ENCODE measurements at regions not wholly inside any gene's neighbourhood (a gene's known extent, or its start where the extent isn't known, plus 50 kb on each side); places are given as distances from the start of the nearest gene placed in this dataset.

GRCh38 chr3:117400303-117400702 is 690.7 kb downstream of the TUSC7 start:
- no peak for DNase-seq (ENCODE audit: low spot score)

- DNase-seq (ENCODE audit: low spot score): no peak
Measured at GRCh38 chr3:117404141-117404540, 694.6 kb downstream of the TUSC7 start.

GRCh38 chr3:117404730-117405129 is 695.2 kb downstream of the TUSC7 start:
- no peak for DNase-seq (ENCODE audit: low spot score)

GRCh38 chr3:117405359-117405758 is 695.8 kb downstream of the TUSC7 start:
- DNase-seq (ENCODE audit: low spot score): no peak

- DNase-seq (ENCODE audit: low spot score): peak; percentile 9
Measured at GRCh38 chr3:117407317-117407716, 697.7 kb downstream of the TUSC7 start.

- DNase-seq (ENCODE audit: low spot score): no peak
Measured at GRCh38 chr3:117408811-117409210, 699.2 kb downstream of the TUSC7 start.

- no peak for DNase-seq (ENCODE audit: low spot score)
Measured at GRCh38 chr3:117409256-117409655, 699.7 kb downstream of the TUSC7 start.

- no peak for DNase-seq (ENCODE audit: low spot score)
Measured at GRCh38 chr3:117409701-117410459, 700.3 kb downstream of the TUSC7 start.

GRCh38 chr3:117411971-117412370 is 702.4 kb downstream of the TUSC7 start:
- no peak for DNase-seq (ENCODE audit: low spot score)

- DNase-seq (ENCODE audit: low spot score): no peak
Measured at GRCh38 chr3:117417411-117417810, 707.8 kb downstream of the TUSC7 start.

- no peak for DNase-seq (ENCODE audit: low spot score)
Measured at GRCh38 chr3:117427081-117427480, 717.5 kb downstream of the TUSC7 start.

GRCh38 chr3:117433427-117433826 is 723.8 kb downstream of the TUSC7 start:
- no peak for DNase-seq (ENCODE audit: low spot score)

GRCh38 chr3:117434661-117435412 is 725.3 kb downstream of the TUSC7 start:
- DNase-seq (ENCODE audit: low spot score): no peak

- DNase-seq (ENCODE audit: low spot score): no peak
Measured at GRCh38 chr3:117435506-117435905, 725.9 kb downstream of the TUSC7 start.

GRCh38 chr3:117439812-117440211 is 730.2 kb downstream of the TUSC7 start:
- no peak for DNase-seq (ENCODE audit: low spot score)

- no peak for DNase-seq (ENCODE audit: low spot score)
Measured at GRCh38 chr3:117441851-117442250, 732.3 kb downstream of the TUSC7 start.

GRCh38 chr3:117442566-117442965 is 733.0 kb downstream of the TUSC7 start:
- DNase-seq (ENCODE audit: low spot score): no peak

- DNase-seq (ENCODE audit: low spot score): peak; percentile 12
Measured at GRCh38 chr3:117443014-117443413, 733.4 kb downstream of the TUSC7 start.

GRCh38 chr3:117444175-117444574 is 734.6 kb downstream of the TUSC7 start:
- no peak for DNase-seq (ENCODE audit: low spot score)

GRCh38 chr3:117447419-117447818 is 737.8 kb downstream of the TUSC7 start:
- DNase-seq (ENCODE audit: low spot score): no peak

GRCh38 chr3:117450026-117450425 is 740.4 kb downstream of the TUSC7 start:
- no peak for DNase-seq (ENCODE audit: low spot score)

GRCh38 chr3:117454254-117454653 is 744.7 kb downstream of the TUSC7 start:
- no peak for DNase-seq (ENCODE audit: low spot score)

- DNase-seq (ENCODE audit: low spot score): no peak
Measured at GRCh38 chr3:117454908-117455307, 745.3 kb downstream of the TUSC7 start.

- DNase-seq (ENCODE audit: low spot score): no peak
Measured at GRCh38 chr3:117455782-117456181, 746.2 kb downstream of the TUSC7 start.
